SH-SY5Y (cell line): ENCODE measurements at regions not wholly inside any gene's neighbourhood (a gene's known extent, or its start where the extent isn't known, plus 50 kb on each side); places are given as distances from the start of the nearest gene placed in this dataset.

Experiments used
- GATA2 ChIP-seq: IDR thresholded peaks from 2 replicates; pipeline ENCODE4 v1.6.1; 2011; ENCODE audit warnings: mild to moderate bottlenecking, low read depth, low read length
- GATA3 ChIP-seq: IDR thresholded peaks from 2 replicates; pipeline ENCODE4 v1.6.1; 2011; ENCODE audit warnings: low read depth, mild to moderate bottlenecking, low read length, moderate library complexity

GRCh38 chr3:176403531-176403930, 793.8 kb downstream of the TBL1XR1 start:
- TF ChIP-seq GATA2 (no peak), GATA3 (no peak)
